Stimulated activated CD4-positive, alpha-beta T cell treated with anti-CD3 and anti-CD28 coated beads, Interleukin-4, amount 100 ng/mL, for 4 hours (primary cell): ENCODE measurements at regions not wholly inside any gene's neighbourhood (a gene's known extent, or its start where the extent isn't known, plus 50 kb on each side); places are given as distances from the start of the nearest gene placed in this dataset.
"Not testable (repeated sequence)": the region's sequence is repeated elsewhere in the genome, so short reads cannot be mapped to it uniquely, and the experiment has no call there.

Experiments
- DNase-seq, 2 experiments: peaks; one replicate each; pipeline ENCODE4 v3.0.0-alpha.2; 2020

DNA sequence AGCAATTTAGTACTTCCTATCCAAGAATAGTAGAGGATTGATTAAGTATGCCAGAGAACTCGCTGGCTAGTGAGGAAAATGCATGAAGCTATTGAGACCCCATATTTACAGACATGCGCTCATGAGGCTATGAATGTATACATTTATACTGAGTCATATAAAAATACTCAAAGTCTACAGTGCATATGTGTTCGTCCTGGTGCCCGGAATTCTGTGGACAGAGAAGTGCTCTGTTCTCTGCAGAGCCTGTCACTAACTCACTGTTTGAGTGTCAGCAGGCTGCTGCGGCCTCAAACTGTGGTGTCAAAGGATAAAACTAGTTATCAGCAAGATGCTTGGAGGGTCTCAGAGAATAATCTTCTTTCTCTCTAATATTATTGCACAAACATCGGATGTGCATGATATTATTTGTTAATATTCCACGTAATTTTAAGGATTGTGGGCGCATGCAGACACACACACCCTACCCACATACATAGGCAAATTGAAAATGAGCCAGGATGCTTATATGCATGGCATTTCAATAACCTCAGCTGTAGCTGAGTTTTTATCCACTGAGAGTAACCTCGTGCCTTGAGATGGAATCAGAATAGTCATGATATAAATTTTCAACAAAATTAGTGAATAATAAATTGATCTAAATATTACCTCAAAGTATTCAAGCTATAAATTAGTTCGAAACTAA lies 50.0 kb upstream of the TSC22D2 start:
- no peak for DNase-seq

DNA sequence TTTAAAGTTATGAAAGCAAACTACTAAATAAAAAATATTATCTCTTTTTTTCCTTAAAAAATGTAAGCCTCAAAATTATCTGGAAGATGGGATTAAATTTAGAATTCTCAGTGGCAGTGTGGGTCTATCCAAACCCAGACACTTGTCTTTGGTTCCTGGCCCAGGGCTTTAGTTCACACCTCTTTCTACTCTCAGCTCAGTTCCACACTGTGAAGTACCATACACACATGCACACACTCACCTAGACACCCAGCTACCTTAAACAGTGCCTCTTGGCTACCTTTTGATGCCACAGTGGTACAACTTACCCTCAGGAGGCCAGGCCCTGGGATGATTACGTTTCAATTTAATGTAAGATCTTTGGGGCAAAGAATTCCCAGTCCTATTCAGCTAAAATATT lies 51.0 kb upstream of the TSC22D2 start:
- no peak for DNase-seq

DNA sequence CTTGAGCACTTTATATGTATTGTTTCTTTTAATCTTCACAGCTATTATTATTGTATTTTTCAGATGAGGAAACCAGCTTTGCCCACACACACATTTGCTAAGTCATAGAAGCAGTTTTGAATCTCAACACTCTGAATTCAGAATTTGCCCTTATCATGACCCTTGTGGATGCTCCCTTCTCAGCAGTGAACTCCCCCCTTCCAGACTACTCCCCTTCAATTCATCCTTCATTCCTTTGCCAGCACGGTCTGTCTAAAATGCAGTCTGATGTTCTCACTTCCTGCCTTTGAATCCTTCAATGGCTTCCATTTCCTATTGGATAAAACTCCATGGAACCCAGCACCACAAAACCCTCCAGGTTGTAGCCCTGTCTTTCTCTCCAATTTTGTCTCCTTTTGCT lies 52.5 kb upstream of the TSC22D2 start:
- no peak for DNase-seq

DNA sequence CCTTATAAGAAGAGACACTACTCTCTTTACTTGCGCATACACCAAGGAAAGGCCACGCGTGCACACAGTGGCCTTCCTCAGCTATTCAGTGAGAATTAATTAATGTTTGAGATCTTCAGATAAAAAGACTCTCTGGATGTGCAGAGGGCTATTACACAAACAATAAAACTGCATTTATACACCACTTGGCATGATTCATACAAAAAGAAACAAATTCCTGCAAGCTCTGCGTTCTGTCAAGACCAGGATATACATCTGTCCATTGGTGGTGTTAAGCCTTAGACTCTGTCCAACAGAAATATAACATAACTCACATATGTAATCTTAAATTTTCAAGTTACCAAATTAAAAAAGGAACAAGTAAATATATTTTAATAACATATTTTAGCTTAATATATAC lies 55.2 kb upstream of the TSC22D2 start:
- DNase-seq: no peak

DNA sequence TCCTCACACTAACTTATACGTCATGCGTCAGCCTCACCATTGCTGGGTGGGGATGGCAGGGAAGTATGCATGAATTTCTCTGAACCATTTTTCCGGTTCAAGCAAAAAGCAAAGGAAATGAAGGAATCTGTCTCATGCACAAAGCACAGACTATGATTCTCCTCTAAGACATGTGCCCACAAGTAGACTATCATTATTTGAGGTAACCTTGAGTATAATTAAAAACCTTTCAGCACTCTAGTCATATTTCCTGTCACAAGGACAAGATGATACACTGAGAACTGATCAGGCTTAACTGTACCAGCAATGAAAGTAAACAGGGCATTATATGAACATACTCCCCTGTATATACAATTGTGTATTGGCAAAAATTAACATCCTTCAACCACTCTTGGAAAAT lies 56.7 kb upstream of the TSC22D2 start:
- no peak for DNase-seq

DNA sequence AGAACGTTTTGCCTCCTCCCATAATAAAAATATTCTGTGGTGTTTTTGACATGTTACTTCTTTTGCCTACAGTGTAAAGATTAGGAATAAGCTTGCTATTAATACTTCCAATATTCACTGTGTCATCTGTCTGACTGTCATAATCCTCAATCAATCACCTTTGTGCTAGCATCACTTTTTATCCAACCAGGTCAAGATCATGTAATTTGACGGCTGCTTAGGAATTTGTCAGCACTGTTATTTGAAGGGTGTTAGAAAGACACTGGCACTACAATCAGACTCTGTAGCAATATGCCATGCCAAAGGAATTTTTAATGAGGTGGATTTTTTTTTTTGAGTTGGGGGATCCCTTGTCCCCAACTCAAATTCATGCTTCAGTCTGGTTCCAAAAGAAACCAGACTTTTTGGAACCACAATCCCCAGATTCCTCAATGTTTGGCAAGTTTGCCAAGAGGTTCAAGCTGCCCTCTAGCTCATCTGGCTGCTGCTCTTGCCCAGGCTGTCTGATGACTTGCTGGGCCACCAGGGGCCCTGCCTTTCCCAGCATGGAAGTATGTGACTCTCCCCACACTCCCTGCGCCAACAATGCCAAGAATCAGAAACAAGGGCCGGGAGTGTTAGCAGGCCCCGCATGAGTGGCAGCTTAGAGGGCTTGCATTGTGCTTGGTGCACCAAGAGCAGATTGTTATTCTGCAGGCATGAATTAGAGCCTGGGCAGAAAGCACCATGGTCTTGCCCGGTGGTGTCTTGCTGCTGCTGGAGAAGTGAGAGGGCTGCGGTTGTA lies 58.6 kb upstream of the TSC22D2 start:
- DNase-seq: no peak

DNA sequence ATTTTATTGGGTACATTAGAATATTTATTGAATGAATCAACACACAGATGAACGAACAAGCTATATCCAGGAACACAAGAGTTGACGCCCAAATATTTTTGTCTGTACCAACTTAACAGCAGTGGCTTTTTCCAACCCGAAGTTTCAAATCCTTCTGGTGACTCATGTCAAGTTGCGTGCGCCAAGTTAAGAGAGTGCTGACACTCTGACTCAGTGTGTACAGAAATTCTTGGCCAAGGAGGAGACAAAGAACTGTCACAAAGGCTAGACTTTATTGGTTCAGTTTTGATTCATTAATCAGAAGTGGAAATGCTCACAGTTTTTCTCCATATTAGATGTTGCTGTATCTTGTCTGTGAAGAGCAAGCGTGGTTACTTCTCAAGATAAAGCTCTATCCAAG lies 59.6 kb upstream of the TSC22D2 start:
- no peak for DNase-seq

DNA sequence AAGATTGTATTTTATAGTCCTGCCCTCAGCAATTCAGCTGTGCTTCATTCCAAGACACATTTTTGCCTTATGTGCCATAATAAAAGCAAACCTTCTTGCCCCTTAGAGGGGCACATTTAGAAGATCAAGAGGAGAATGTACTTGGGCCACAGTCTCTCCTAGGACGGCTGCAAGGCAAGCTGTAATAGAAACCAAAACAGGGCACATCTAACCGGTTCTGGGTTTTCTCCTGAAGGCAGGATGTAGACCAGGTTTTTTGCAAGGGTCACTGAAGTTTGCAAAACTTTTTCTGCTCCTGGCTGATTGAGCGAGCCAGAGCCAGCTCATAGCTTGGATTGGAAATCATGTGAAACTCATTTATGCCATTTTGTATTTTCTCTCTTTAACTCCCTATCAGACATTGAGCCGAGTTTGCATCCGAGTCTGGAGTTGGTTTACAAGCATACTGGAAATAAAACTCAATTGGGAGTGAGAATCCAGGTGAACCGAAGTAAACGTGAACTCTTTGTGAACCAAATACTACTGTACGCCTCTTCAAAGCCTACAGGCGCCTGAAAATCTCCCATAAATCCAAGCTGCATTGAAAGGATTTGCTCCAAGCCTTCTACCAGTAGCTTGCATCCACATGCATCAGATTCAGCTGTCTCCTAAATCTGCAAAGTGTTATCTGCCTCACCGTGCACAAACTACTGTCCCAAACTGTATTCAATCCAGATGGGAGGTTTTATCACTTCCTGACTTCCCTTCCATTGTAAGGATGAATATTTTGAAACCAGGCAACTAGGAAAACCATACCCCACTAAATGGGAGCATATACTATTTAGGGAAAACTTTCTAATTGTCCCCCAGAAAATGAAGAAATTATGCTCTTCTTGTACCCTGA lies 60.9 kb upstream of the TSC22D2 start:
- no peak for DNase-seq

DNA sequence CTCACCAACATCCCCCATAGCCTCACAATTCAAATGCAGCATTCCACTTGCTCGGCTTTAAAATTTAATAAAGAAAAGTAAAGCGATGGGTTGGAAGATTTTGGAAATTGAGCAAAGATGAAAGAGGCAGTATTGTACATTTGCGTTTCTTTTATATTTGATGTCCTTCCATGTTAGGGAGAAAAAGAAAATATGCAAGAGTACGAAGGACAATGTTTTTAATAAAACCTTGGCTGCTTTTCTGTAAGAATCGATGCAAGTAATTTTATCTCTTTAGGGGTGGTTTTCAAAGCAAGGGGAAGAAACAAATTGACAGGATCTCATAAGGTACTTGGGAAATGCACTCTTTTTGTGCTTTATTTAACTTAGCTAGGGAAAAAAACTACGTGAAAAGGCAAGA lies 61.8 kb upstream of the TSC22D2 start:
- no peak for DNase-seq

DNA sequence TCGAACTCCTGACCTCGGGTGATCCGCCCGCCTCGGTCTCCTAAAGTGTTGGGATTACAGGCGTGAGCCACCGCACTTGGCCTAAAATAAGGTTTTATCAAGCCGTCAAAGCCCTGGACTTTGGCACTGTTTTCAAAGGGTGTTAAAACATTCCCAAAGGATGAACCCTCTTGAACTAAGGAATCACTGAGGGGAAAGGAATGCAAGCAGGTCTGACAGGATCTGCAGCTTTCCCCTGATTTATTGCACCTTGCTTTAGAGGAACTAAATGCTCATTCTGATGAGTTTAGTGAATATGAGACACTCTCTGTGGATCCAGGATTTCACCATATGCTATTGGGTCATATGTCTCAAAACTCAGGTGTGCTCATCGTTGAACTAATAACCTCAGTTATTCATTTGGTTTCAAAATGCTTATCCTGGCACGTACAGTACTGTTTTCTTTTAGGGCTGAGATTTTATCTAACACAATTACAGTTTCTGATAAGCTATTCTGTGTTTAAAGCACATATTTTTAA lies 63.0 kb upstream of the TSC22D2 start:
- DNase-seq: no peak

DNA sequence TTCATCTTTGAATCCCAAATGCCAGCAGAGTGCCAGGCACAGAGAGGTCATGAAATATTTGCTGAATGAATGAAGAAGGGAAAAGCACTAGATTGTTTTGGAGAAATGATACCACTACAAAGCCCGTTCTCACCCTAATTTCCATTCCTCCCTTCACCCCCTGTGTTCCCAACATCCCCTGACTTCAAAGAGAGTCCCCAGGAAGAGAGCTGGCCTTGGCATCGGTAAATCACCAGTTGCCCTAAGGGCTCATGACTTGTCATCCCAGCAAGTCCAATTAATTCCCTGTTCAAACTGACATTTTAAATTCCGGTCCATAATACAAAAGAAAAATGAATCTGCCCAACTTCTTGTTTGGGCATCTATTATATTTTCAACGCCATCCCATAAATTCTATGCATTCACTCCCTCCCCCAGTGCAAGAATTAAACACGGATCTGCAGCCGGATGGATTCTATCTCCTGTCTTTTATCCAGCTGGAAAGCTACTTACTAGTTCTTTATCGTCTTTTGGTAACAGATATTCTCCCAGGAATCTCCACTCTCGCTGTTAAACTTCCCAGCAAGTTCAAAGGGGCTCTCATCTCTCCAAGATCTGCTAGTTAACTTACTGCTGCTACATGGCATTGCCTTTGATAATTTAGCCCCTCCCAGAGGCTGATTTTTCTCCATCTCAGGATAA lies 63.9 kb upstream of the TSC22D2 start:
- no peak for DNase-seq

DNA sequence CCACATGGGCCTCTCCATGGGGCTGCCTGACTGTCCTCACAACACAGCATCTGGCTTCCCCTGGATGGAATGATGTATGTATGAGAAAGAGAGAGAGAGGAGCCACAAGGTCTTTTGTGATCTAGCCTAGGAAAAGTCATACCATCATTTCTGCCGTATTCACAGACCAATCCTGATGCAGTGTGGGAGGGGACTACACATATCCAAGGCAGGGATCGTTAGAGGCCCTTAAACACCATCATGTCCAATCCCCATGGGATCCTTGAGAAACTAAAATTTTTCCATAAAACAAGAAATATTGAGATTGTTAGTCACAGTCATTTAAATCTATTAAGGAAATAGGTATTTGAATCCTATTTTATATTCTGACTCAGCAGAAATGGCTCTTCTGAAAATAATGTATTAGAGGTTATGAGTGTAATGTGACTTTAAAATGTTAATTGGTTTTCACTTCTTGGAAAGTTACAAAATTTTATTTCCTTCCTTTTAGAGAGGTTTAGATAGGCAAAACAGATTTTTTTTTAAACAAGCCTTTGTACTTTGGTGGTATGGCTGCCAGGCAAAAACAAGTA lies 65.1 kb upstream of the TSC22D2 start:
- DNase-seq: no peak

DNA sequence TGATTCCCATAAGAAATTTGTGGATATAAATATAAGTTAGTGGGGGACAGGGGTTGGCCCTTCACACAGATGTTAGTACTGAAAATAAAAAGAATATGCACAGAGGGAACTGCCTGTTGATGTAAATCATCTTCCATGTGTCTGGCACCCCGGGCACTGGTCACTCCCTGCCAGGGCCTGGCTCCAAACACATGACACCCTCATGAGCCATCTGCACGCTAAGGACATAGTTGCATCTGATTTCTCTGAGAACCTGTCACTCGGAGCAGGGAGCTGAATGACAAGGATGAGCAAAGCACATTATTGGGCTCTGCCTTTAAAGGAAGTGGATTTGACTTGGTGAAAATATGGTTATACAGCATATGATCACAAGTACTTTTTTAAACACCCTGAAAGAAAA lies 66.2 kb upstream of the TSC22D2 start:
- DNase-seq: no peak

DNA sequence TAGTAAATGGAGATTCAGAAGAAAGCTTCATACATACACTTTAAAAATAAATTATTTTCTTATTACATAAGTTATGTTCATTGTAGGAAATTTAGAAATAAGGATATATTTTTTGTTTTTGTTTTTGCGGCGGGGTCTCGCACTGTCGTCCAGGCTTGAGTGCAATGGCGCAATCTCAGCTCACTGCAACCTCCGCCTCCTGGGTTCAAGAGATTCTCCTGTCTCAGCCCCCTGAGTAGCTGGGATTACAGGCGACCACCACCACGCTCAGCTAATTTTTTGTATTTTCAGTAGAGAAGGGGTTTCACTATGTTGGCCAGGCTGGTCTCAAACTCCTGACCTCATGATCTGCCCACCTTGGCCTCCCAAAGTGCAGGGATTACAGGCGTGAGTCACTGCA lies 71.7 kb upstream of the TSC22D2 start:
- DNase-seq: not testable (repeated sequence)

DNA sequence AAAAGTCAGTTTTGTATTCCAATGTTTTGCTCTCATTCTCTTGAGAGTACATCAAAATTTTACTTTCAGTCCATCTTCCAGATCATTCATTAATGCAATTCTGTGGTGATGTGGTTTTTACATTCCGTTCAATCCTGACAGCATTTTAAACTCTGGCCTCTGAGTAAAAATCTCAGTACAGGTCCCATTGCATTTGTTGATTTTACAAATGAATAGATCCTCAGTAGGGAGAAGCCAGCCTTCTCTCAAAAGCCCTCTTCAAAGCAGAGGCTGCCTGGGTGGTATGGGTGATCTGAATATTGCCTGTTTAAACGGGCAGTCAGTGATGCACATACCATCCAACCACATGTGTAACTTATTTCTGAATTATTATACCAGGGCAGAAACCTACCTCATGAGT lies 72.5 kb upstream of the TSC22D2 start:
- no peak for DNase-seq

DNA sequence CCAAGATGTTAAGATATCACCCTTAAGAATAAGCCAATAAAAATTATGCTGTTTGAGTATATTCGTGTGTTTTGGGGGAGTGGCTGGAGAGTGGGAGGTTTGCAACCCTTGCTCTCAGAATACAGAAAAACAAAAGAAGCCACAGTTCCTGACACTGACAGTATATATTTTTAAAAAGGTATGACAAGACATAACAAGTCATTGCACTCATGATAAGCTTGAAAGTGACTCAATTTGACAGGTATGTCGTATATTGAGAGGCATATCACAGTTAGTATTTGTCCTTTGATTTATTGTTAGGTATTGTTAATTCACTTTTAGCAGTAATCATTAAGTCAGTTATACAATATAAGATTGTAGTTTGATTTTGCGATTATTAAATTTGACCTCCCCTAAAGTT lies 73.1 kb upstream of the TSC22D2 start:
- DNase-seq: no peak

DNA sequence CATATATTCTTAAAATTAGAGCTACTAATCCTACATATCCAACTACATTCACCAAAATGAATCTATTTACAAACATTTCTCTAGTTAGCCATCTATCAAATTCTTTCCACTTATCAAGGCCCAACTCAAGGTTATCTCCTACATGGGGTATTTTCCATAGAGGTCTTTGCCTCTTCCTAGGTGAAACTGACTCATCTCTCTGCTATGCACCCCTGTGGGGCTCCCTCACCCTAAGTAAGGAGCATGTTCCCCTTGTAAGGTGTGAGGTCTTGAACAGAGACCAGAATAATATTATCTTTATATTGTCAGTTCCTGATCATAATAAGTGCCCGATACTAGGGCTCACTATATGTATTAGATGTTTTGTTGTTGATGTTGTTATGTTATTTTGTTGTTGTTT lies 74.6 kb upstream of the TSC22D2 start:
- DNase-seq: no peak

DNA sequence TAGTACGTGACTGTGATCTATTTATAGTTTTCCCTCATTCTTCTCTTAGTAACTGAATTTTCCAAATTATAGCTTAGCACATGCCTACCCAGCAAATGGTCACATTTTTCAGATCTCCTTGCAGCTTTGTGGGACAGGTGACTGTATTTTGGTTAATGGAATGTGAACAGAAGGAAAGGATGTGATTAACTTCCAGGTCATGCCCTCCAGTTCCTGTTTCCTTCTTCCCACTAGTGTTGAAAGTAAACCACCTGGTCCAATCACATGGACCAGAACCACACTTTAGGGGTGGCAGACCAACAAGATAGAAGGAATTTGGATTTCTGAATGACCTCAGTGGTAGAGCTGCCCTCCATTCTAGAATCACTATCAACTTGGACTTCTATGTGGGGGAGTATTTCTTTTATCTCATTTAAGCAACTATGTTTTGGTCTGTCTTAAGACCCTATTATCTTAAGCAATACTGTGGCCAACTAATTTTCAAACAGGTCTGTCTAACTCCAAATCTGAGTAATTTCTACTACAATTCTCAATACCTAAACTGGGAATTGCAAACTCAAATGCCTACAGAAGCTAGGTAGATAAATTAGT lies 76.0 kb upstream of the TSC22D2 start:
- DNase-seq: no peak

DNA sequence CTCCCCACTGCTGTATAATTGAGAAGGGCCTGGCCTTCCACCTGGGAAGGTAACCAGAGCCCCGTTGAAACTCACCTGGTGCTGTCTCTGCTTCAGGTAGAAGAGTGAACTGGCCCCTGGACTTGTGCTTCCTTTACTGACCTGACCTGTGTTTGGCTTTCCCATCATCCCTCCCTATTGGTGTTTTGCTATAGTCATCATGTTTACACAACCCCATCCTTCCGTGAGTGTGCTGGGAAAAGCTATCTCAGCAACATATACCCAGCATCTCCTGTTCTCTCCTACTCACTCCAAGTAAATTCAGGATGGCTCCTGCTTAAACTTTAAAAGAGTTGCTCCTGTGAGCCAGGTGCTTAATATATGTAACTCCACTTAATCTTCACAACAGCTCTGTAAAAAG lies 77.2 kb upstream of the TSC22D2 start:
- no peak for DNase-seq

DNA sequence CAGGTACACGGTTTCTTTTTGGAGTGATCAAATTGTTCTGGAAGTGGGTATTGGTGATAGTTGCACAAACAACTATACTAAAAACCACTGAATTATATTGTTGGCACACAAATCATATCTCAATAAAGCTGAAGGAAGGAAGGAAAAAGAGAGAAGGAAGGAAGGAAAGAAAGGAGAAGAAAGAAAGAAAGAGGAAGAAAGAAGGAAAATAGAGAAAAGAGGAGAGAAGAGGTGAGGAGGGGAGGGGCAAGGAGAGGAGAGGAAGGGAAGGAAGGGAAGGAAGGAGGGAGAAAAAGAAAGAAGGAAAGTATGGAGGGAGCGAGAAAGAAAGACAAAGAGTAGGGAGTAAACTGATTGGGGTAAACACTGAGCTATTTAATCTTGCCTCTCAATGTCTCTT lies 77.9 kb upstream of the TSC22D2 start:
- DNase-seq: no peak

DNA sequence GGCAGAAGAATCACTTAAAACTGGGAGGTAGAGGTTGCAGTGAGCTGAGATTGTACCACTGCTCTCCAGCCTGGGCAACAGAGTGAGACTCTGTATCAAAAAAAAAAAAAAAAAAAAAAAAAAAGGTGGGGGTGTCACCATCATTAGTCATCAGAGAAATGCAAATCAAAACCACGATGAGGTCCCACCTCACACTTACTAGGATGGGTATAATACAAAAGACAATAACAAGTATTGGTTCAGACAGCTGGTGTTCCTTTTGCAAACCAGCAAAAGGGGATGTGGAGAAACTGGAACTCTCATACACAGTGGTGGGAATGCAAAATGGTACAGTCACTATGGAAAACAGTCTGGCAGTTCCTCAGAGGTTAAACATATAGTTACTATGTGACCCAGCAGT lies 78.7 kb upstream of the TSC22D2 start:
- DNase-seq: no peak

DNA sequence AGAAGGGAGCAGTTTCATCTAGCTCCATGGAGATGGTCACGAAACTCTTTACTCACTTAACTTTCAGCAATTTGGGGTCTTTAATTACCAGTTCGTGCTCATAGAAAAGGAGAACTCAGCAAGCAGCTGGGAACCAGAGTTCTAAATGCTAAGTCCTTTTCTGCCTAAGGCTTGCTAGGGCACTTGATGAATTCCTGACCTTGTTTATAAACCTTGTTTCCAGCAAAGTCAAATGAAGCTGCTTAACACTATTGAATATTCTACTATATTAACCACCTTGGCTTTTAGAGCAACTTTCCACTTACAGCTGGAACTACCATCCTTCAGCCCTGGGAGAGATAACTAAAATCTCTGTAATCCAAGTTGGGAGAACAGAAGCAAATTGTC lies 79.5 kb upstream of the TSC22D2 start:
- no peak for DNase-seq
